Liver (tissue), 8 donors: ENCODE measurements at regions not wholly inside any gene's neighbourhood (a gene's known extent, or its start where the extent isn't known, plus 50 kb on each side); places are given as distances from the start of the nearest gene placed in this dataset.

Source experiments
- DNase-seq: peaks from one replicate; pipeline ENCODE4 v3.0.0-alpha.2; 2017; ENCODE audit warnings: low spot score
- H3K27ac ChIP-seq, 2 donors: one replicate each; pipeline ENCODE4 v1.7.0; 2013; ENCODE audit warnings: inconsistent platforms in 2 of 2, low read length in 2 of 2, control low read depth in 1 of 2, low read depth in 1 of 2, mild to moderate bottlenecking in 1 of 2
- H3K27me3 ChIP-seq, 4 donors: one replicate each; pipeline versions ENCODE4 v1.6.1 to v1.7.0; 2013; ENCODE audit warnings: low read length in 3 of 4, inconsistent platforms in 1 of 4, mild to moderate bottlenecking in 1 of 4, moderate library complexity in 1 of 4; ENCODE audit not compliant: control insufficient read depth in 4 of 4, insufficient read depth in 4 of 4
- H3K36me3 ChIP-seq, 4 donors: one replicate each; pipeline versions ENCODE4 v1.6.1 to v1.7.0; 2013; ENCODE audit warnings: low read length in 3 of 4, mild to moderate bottlenecking in 3 of 4, low read depth in 1 of 4, moderate library complexity in 1 of 4; ENCODE audit not compliant: control insufficient read depth in 4 of 4, insufficient read depth in 3 of 4
- H3K4me1 ChIP-seq, 4 donors: one replicate each; pipeline versions ENCODE4 v1.6.1 to v1.7.0; 2013; ENCODE audit warnings: low read length in 3 of 4, mild to moderate bottlenecking in 3 of 4, moderate library complexity in 1 of 4; ENCODE audit not compliant: control insufficient read depth in 4 of 4, insufficient read depth in 4 of 4
- H3K4me3 ChIP-seq, 3 donors: one replicate each; pipeline versions ENCODE4 v1.6.1 to v1.7.0; 2013; ENCODE audit warnings: low read length in 3 of 3, control low read depth in 1 of 3, low read depth in 1 of 3, mild to moderate bottlenecking in 1 of 3
- H3K9ac ChIP-seq, 2 donors: one replicate each; pipeline ENCODE4 v1.7.0; 2013; ENCODE audit warnings: low read length in 2 of 2, mild to moderate bottlenecking in 2 of 2, moderate library complexity in 2 of 2, control low read depth in 1 of 2, low read depth in 1 of 2
- H3K9me3 ChIP-seq, 4 donors: one replicate each; pipeline versions ENCODE4 v1.6.1 to v1.7.0; 2013; ENCODE audit warnings: low read length in 3 of 4; ENCODE audit not compliant: control insufficient read depth in 4 of 4
- ATF3 ChIP-seq: IDR thresholded peaks from 2 replicates; pipeline ENCODE4 v1.6.1; 2016; ENCODE audit warnings: antibody characterized with exemption
- CTCF ChIP-seq: fragments of 150-350 bp; IDR thresholded peaks from 2 replicates; pipeline ENCODE4 v1.5.1; 2017; ENCODE audit warnings: improper control_type of control experiment, low read depth, low read length; ENCODE audit not compliant: missing input control
- FOXA1 ChIP-seq: IDR thresholded peaks from 2 replicates; pipeline ENCODE4 v1.6.1; 2016; ENCODE audit warnings: antibody characterized with exemption
- HNF4G ChIP-seq: IDR thresholded peaks from 2 replicates; pipeline ENCODE4 v1.6.1; 2016; ENCODE audit warnings: antibody characterized with exemption
- NR2F2 ChIP-seq: IDR thresholded peaks from 2 replicates; pipeline ENCODE4 v1.6.1; 2016; ENCODE audit warnings: antibody characterized with exemption
- RAD21 ChIP-seq, 2 donors: IDR thresholded peaks; 2 replicates each; pipeline ENCODE4 v1.6.1; 2016; ENCODE audit warnings: antibody characterized with exemption in 2 of 2, mild to moderate bottlenecking in 2 of 2
- SP1 ChIP-seq: IDR thresholded peaks from 2 replicates; pipeline ENCODE4 v1.6.1; 2018; ENCODE audit warnings: antibody characterized with exemption, mild to moderate bottlenecking
- YY1 ChIP-seq: IDR thresholded peaks from 2 replicates; pipeline ENCODE4 v1.6.1; 2016; ENCODE audit warnings: antibody characterized with exemption, mild to moderate bottlenecking
- ZBTB33 ChIP-seq: IDR thresholded peaks from 2 replicates; pipeline ENCODE4 v1.6.1; 2016; ENCODE audit warnings: antibody characterized with exemption
- WGBS: extraction: QIAGEN DNeasy Blood & Tissue Kit; methylation state at CpG from one replicate; pipeline ENCODE4 v1.1.7; 2013; 5-methylcytosine and 5-hydroxymethylcytosine counted together
- TF ChIP-seq, protein P1 (sequence below): IDR thresholded peaks from 2 replicates; pipeline ENCODE4 v1.6.1; 2016; ENCODE audit warnings: antibody characterized with exemption, mild to moderate bottlenecking
- donor health status: healthy.
- donor health status: healthy.
- donor health status: healthy.
- donor health status: healthy.
- donor health status: healthy.

- Histone ChIP-seq H3K4me3 (no peak overlapping the region), H3K27me3 (no peaks in the 10 kb centered on the region), H3K9ac (no peak overlapping the region), H3K4me1 (peaks cover 0 to 3% (median 0%) of the 10 kb centered on the region in 4 donors), H3K9me3 (peaks cover 0 to under 1% (median 0%) of the 10 kb centered on the region in 4 donors), H3K36me3 (no peaks in the 10 kb centered on the region), H3K27ac (no peak overlapping the region)
- TF ChIP-seq SP1, result no peak
- TF ChIP-seq, protein P1, sequence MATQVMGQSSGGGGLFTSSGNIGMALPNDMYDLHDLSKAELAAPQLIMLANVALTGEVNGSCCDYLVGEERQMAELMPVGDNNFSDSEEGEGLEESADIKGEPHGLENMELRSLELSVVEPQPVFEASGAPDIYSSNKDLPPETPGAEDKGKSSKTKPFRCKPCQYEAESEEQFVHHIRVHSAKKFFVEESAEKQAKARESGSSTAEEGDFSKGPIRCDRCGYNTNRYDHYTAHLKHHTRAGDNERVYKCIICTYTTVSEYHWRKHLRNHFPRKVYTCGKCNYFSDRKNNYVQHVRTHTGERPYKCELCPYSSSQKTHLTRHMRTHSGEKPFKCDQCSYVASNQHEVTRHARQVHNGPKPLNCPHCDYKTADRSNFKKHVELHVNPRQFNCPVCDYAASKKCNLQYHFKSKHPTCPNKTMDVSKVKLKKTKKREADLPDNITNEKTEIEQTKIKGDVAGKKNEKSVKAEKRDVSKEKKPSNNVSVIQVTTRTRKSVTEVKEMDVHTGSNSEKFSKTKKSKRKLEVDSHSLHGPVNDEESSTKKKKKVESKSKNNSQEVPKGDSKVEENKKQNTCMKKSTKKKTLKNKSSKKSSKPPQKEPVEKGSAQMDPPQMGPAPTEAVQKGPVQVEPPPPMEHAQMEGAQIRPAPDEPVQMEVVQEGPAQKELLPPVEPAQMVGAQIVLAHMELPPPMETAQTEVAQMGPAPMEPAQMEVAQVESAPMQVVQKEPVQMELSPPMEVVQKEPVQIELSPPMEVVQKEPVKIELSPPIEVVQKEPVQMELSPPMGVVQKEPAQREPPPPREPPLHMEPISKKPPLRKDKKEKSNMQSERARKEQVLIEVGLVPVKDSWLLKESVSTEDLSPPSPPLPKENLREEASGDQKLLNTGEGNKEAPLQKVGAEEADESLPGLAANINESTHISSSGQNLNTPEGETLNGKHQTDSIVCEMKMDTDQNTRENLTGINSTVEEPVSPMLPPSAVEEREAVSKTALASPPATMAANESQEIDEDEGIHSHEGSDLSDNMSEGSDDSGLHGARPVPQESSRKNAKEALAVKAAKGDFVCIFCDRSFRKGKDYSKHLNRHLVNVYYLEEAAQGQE, result no peak
- TF ChIP-seq HNF4G, result no peak
- TF ChIP-seq YY1, result no peak
- DNase-seq, result no peak
- WGBS, result 40% methylated on average over 4 of the region's 4 CpGs
Observed at GRCh38 chr5:87844866-87845265, 423.8 kb downstream of the TMEM161B start.

- H3K9ac ChIP-seq, result no peak overlapping the region
Observed at GRCh38 chr5:87844449-87844848, 424.2 kb downstream of the TMEM161B start.

DNA sequence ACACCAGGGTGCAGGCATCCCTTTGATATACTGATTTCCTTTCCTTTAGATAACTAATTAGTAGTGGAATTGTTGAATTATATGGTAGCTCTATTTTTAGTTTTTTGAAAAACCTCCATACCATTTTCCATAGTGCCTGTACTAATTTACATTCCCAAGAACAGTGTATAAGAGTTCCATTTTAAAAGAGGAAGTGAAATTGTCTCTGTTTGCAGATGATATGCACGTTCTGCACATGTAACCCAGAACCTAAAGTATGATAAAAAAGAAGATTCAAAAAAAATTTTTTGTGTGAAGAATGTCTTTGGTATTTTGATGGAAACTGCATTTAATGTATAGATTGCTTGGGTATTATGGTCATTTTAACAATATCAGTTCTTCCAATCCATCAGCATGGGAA lies 424.0 kb upstream of the CCNH start:
- Histone ChIP-seq H3K9ac (no peak overlapping the region), H3K27ac (no peak overlapping the region), H3K4me1 (no peaks in the 10 kb centered on the region), H3K27me3 (no peaks in the 10 kb centered on the region), H3K4me3 (no peak overlapping the region), H3K36me3 (no peaks in the 10 kb centered on the region), H3K9me3 (peaks cover 0 to 4% (median 1%) of the 10 kb centered on the region in 4 donors)
- TF ChIP-seq SP1 (no peak), CTCF (no peak), RAD21 (IDR thresholded peaks at IDR 0.05) (no peak), NR2F2 (no peak), ZBTB33 (no peak), YY1 (no peak), ATF3 (no peak)
- no peak for DNase-seq
- 67% methylated on average over 1 of the region's 1 CpG for WGBS

More at GRCh38 chr5:87844449-87844848, 424.2 kb downstream of the TMEM161B start:
- H3K4me1 ChIP-seq, result peaks cover 0 to 3% (median 0%) of the 10 kb centered on the region in 4 donors
- H3K27me3 ChIP-seq, result no peaks in the 10 kb centered on the region
- H3K4me3 ChIP-seq, result no peak overlapping the region
- no peak for DNase-seq
- H3K27ac ChIP-seq, result no peak overlapping the region
- peaks cover 0 to 4% (median 0%) of the 10 kb centered on the region in 4 donors for H3K9me3 ChIP-seq
- 34% methylated on average over 1 of the region's 1 CpG for WGBS
- TF ChIP-seq RAD21 (IDR thresholded peaks at IDR 0.05) (peak; percentile 60 to 65), FOXA1 (no peak), CTCF (peak; percentile 26)
- H3K36me3 ChIP-seq, result no peaks in the 10 kb centered on the region
